H1 (cell line): ENCODE measurements at regions not wholly inside any gene's neighbourhood (a gene's known extent, or its start where the extent isn't known, plus 50 kb on each side); places are given as distances from the start of the nearest gene placed in this dataset.

ENCODE experiments used
- CTCF ChIA-PET: fragments of 300-600 bp; sonication (Branson Sonifier 250); formaldehyde crosslinking; loops from one replicate; lab custom pipeline; 2021; ENCODE audit not compliant: partially characterized antibody; lab: Charles Lee
- POLR2A ChIA-PET: fragments of 300-600 bp; sonication (Branson Sonifier 250); formaldehyde crosslinking; loops from one replicate; lab custom pipeline; 2021; ENCODE audit warnings: inconsistent platforms; ENCODE audit not compliant: partially characterized antibody; lab: Charles Lee
- DNase-seq, 2 experiments: peaks; one replicate each; pipeline versions ENCODE4 v3.0.0 to v3.0.0-alpha.2; 2010 to 2022; ENCODE audit warnings: low spot score in 2 of 2, low read depth in 1 of 2, mixed read lengths in 1 of 2
- FAIRE-seq: peaks from 2 replicates; lab custom pipeline; 2011; peaks lifted over from hg19 to GRCh38; lab: Jason Lieb, UNC
- H2AFZ ChIP-seq: 2 replicates; pipeline ENCODE4 v1.8.1; 2012; ENCODE audit warnings: low read length, inconsistent platforms
- H2AK5ac ChIP-seq: 2 replicates; pipeline ENCODE4 v1.6.1; 2013; ENCODE audit warnings: low read depth, low read length
- H2BK120ac ChIP-seq: replicated peaks from 2 replicates; pipeline ENCODE3; 2013; ENCODE audit warnings: low read depth, low read length, inconsistent platforms
- H2BK12ac ChIP-seq: 2 replicates; pipeline ENCODE4 v1.6.1; 2013; ENCODE audit warnings: low read depth, low read length
- H2BK15ac ChIP-seq: 2 replicates; pipeline ENCODE4 v1.6.1; 2013; ENCODE audit warnings: low read length
- H2BK20ac ChIP-seq: 2 replicates; pipeline ENCODE4 v1.6.1; 2013; ENCODE audit warnings: low read length
- H2BK5ac ChIP-seq: 2 replicates; pipeline ENCODE4 v1.6.1; 2013; ENCODE audit warnings: low read depth, low read length
- H3K14ac ChIP-seq: 2 replicates; pipeline ENCODE4 v1.6.1; 2013; ENCODE audit warnings: inconsistent platforms; ENCODE audit not compliant: insufficient read length
- H3K18ac ChIP-seq: 2 replicates; pipeline ENCODE4 v1.6.1; 2013; ENCODE audit warnings: low read length; ENCODE audit errors: extremely low read depth
- H3K23ac ChIP-seq: 2 replicates; pipeline ENCODE4 v1.6.1; 2013; ENCODE audit warnings: inconsistent platforms; ENCODE audit not compliant: insufficient read length
- H3K23me2 ChIP-seq: 2 replicates; pipeline ENCODE4 v1.6.1; 2013; ENCODE audit warnings: low read depth, low read length
- H3K27ac ChIP-seq: 2 replicates; pipeline ENCODE4 v1.6.1; 2011; ENCODE audit warnings: low read depth, low read length, inconsistent platforms
- H3K27me3 ChIP-seq, 4 experiments: replicated peaks in 1 of 4; 1 replicate in 1 of 4; 2 replicates in 3 of 4; pipeline versions ENCODE4 v1.6.1 to v1.8.1; 2011 to 2013; ENCODE audit warnings: low read length in 3 of 4, mild to moderate bottlenecking in 3 of 4, inconsistent platforms in 2 of 4, mixed read lengths in 2 of 4, moderate library complexity in 1 of 4; ENCODE audit not compliant: control insufficient read depth in 3 of 4, insufficient read depth in 3 of 4; ENCODE audit errors: extremely low read depth in 1 of 4
- H3K36me3 ChIP-seq, 4 experiments: 2 replicates each; pipeline versions ENCODE4 v1.6.1 to v1.8.1; 2011 to 2013; ENCODE audit warnings: mild to moderate bottlenecking in 4 of 4, low read length in 3 of 4, moderate library complexity in 2 of 4, control low read depth in 1 of 4, inconsistent platforms in 1 of 4; ENCODE audit not compliant: insufficient read depth in 4 of 4, control insufficient read depth in 2 of 4
- H3K4ac ChIP-seq: replicated peaks from 2 replicates; pipeline ENCODE3; 2013; ENCODE audit warnings: low read length, low read depth, mixed read lengths, inconsistent platforms; ENCODE audit not compliant: insufficient read length
- H3K4me1 ChIP-seq, 4 experiments: replicated peaks in 1 of 4; 1 replicate in 1 of 4; 2 replicates in 3 of 4; pipeline versions ENCODE4 v1.6.1 to v1.8.1; 2011 to 2013; ENCODE audit warnings: low read length in 3 of 4, inconsistent platforms in 2 of 4, mixed read lengths in 1 of 4; ENCODE audit not compliant: insufficient read depth in 4 of 4, control insufficient read depth in 3 of 4
- H3K4me2 ChIP-seq, 2 experiments: 2 replicates each; pipeline versions ENCODE4 v1.6.1 to v1.8.1; 2011 to 2013; ENCODE audit warnings: low read depth in 2 of 2, low read length in 2 of 2, control low read depth in 1 of 2, inconsistent platforms in 1 of 2, mild to moderate bottlenecking in 1 of 2; ENCODE audit not compliant: insufficient read depth in 1 of 2
- H3K4me3 ChIP-seq, 4 experiments: fragments of 200-600, 300-600 bp in 1 of 4; sonication (generic), shearing (Covaris generic), sonication (Bioruptor Twin) in 1 of 4; 2 replicates each; pipeline versions ENCODE4 v1.5.1 to v1.8.1; 2011 to 2016; ENCODE audit warnings: low read length in 4 of 4, low read depth in 3 of 4, control low read depth in 2 of 4, inconsistent platforms in 2 of 4, mild to moderate bottlenecking in 2 of 4, mixed read lengths in 1 of 4, moderate library complexity in 1 of 4; ENCODE audit not compliant: insufficient read depth in 2 of 4; ENCODE audit errors: extremely low read depth in 1 of 4
- H3K56ac ChIP-seq: replicated peaks from 2 replicates; pipeline ENCODE3; 2013; ENCODE audit warnings: low read depth, mild to moderate bottlenecking, mixed read lengths, low read length, inconsistent platforms; ENCODE audit not compliant: insufficient read length
- H3K79me1 ChIP-seq: 2 replicates; pipeline ENCODE4 v1.6.1; 2013; ENCODE audit warnings: low read depth, low read length, control low read depth
- H3K79me2 ChIP-seq, 2 experiments: 2 replicates each; pipeline versions ENCODE4 v1.6.1 to v1.8.1; 2012 to 2013; ENCODE audit warnings: low read length in 2 of 2, mild to moderate bottlenecking in 2 of 2, inconsistent platforms in 1 of 2; ENCODE audit not compliant: insufficient read depth in 2 of 2, control insufficient read depth in 1 of 2
- H3K9ac ChIP-seq, 4 experiments: replicated peaks in 1 of 4; 1 replicate in 1 of 4; 2 replicates in 3 of 4; pipeline versions ENCODE4 v1.6.1 to v1.8.1; 2011 to 2013; ENCODE audit warnings: low read depth in 3 of 4, low read length in 3 of 4, control low read depth in 2 of 4, mild to moderate bottlenecking in 2 of 4, moderate library complexity in 2 of 4, inconsistent platforms in 1 of 4; ENCODE audit errors: extremely low read depth in 1 of 4
- H3K9me3 ChIP-seq, 2 experiments: 2 replicates each; pipeline versions ENCODE4 v1.6.1 to v1.8.1; 2012 to 2013; ENCODE audit warnings: mild to moderate bottlenecking in 2 of 2, moderate library complexity in 2 of 2, control low read depth in 1 of 2, inconsistent platforms in 1 of 2, low read depth in 1 of 2, low read length in 1 of 2, mixed read lengths in 1 of 2; ENCODE audit not compliant: insufficient read depth in 2 of 2
- H4K20me1 ChIP-seq, 2 experiments: replicated peaks in 1 of 2; 2 replicates each; pipeline versions ENCODE3 to v1.8.1; 2011 to 2013; ENCODE audit warnings: inconsistent platforms in 2 of 2, low read length in 2 of 2, mild to moderate bottlenecking in 1 of 2; ENCODE audit not compliant: insufficient read depth in 2 of 2, control insufficient read depth in 1 of 2
- H4K5ac ChIP-seq: 2 replicates; pipeline ENCODE4 v1.6.1; 2013; ENCODE audit warnings: low read length, low read depth, mixed read lengths, inconsistent platforms; ENCODE audit not compliant: insufficient read length
- H4K8ac ChIP-seq: 2 replicates; pipeline ENCODE4 v1.8.0; 2013; ENCODE audit warnings: mild to moderate bottlenecking, moderate library complexity, low read length, inconsistent platforms; ENCODE audit not compliant: insufficient read depth; ENCODE audit errors: extremely low read depth
- H4K91ac ChIP-seq: replicated peaks from 2 replicates; pipeline ENCODE3; 2013; ENCODE audit warnings: low read length, mixed read lengths, inconsistent platforms; ENCODE audit not compliant: insufficient read length
- CEBPB ChIP-seq: IDR thresholded peaks from 2 replicates; pipeline ENCODE4 v1.6.1; 2012; ENCODE audit warnings: low read depth, low read length
- POLR2A ChIP-seq, 2 experiments: IDR thresholded peaks; 1 replicate in 1 of 2; 2 replicates in 1 of 2; pipeline ENCODE4 v1.6.1; 2011; ENCODE audit warnings: low read depth in 2 of 2, low read length in 2 of 2, mild to moderate bottlenecking in 2 of 2; ENCODE audit errors: control extremely low read depth in 1 of 2
- WGBS, 2 experiments: shearing (Covaris generic) in 1 of 2; methylation state at CpG; one replicate each; pipeline versions ENCODE4 v1.1.6 to v1.1.7; 2013 to 2015; ENCODE audit warnings: low lambda C conversion rate in 2 of 2, mixed read lengths in 2 of 2, inconsistent platforms in 1 of 2, low coverage in 1 of 2, missing lambda C conversion rate in 1 of 2; ENCODE audit not compliant: insufficient replicate concordance in 2 of 2, insufficient coverage in 1 of 2, insufficient read length in 1 of 2; ENCODE audit errors: extremely low coverage in 1 of 2, missing lambda C conversion rate in 1 of 2; 5-methylcytosine and 5-hydroxymethylcytosine counted together
- TF ChIP-seq, protein P1 (sequence below): IDR thresholded peaks from 2 replicates; pipeline ENCODE4 v1.6.1; 2011; ENCODE audit warnings: low read length, improper control_type of control experiment

DNA sequence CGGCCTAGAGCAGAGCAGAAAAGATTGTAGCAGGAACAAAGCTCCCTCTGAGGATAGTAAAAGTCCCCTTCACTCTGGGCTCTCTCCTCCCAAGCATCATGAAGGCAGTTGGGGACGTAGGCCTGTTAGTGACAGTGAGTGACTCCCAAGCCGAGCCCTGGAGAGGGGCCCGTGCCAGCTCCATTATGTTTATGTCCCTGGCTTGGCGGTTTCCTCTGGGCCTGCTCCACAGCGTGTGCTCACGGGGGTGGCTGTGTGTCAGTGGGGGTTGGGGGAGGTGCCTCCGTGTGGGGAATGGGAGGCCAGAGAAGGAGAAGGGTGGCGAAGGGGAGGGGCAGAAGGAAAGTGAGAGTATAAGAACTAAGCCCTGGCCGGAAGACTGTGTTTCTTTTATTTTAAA, 170.0 kb upstream of the VASH1 start:
- no peak overlapping the region for H3K23ac ChIP-seq
- H3K27ac ChIP-seq, result no peak overlapping the region
- H3K18ac ChIP-seq, result no peak overlapping the region
- no peak overlapping the region for H2BK12ac ChIP-seq
- ChIA-PET CTCF (interaction anchor here (0.7 to 1.3 kb wide), 4 partner anchors 27 to 186 kb away, joined by 3 to 6 read pairs (median 4); no protein-coding TSS in a partner anchor), POLR2A (no interaction called here)
- no peak overlapping the region for H4K8ac ChIP-seq
- H3K79me1 ChIP-seq, result no peaks in the 10 kb centered on the region
- H3K56ac ChIP-seq, result no peak overlapping the region
- DNase-seq (no peak), FAIRE-seq (no peak)
- H2BK120ac ChIP-seq, result no peak overlapping the region
- TF ChIP-seq CEBPB (no peak), POLR2A (IDR thresholded peaks at IDR 0.05; ENCODE audit: control extremely low read depth in 1 of 2, low read depth in 2 of 2, low read length in 2 of 2) (no peak)
- TF ChIP-seq, protein P1, sequence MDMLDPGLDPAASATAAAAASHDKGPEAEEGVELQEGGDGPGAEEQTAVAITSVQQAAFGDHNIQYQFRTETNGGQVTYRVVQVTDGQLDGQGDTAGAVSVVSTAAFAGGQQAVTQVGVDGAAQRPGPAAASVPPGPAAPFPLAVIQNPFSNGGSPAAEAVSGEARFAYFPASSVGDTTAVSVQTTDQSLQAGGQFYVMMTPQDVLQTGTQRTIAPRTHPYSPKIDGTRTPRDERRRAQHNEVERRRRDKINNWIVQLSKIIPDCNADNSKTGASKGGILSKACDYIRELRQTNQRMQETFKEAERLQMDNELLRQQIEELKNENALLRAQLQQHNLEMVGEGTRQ, result no peak
- no peak overlapping the region for H3K4me3 ChIP-seq
- no peak overlapping the region for H2AK5ac ChIP-seq
- H4K5ac ChIP-seq, result no peak overlapping the region
- H3K4ac ChIP-seq, result no peak overlapping the region
- no peaks in the 10 kb centered on the region for H3K79me2 ChIP-seq
- H3K14ac ChIP-seq, result no peak overlapping the region
- H4K91ac ChIP-seq, result no peak overlapping the region
- no peaks in the 10 kb centered on the region for H3K36me3 ChIP-seq
- no peak overlapping the region for H2BK15ac ChIP-seq
- H2BK20ac ChIP-seq, result no peak overlapping the region
- no peaks in the 10 kb centered on the region for H3K9me3 ChIP-seq
- H3K23me2 ChIP-seq, result no peaks in the 10 kb centered on the region
- WGBS, 2 experiments, result 63% methylated on average over 8 of the region's 10 CpGs; no CpG with 5 or more reads in 1 of the 2 experiments
- no peaks in the 10 kb centered on the region for H3K27me3 ChIP-seq
- H2BK5ac ChIP-seq, result no peak overlapping the region
- H2AFZ ChIP-seq, result peak overlapping the region; percentile 57; the same call in 1 of the 2 replicates
- H4K20me1 ChIP-seq, result no peaks in the 10 kb centered on the region
- H3K9ac ChIP-seq, result no peak overlapping the region
- H3K4me2 ChIP-seq, result no peak overlapping the region
- H3K4me1 ChIP-seq, result peaks cover 0 to 5% (median 0%) of the 10 kb centered on the region in 4 experiments; a peak in 1 of 7 replicates
